SK-N-SH (cell line): ENCODE measurements at regions not wholly inside any gene's neighbourhood (a gene's known extent, or its start where the extent isn't known, plus 50 kb on each side); places are given as distances from the start of the nearest gene placed in this dataset.

Experiments
- CTCF ChIA-PET: fragments of 300-600, 350-600 bp; formaldehyde crosslinking; extraction: SDS; loops from one replicate; lab custom pipeline; 2021; lab: Yijun Ruan, JAX
- POLR2A ChIA-PET: fragments of 350-600 bp; sonication (Branson Sonifier 250); formaldehyde crosslinking; extraction: SDS; loops from one replicate; lab custom pipeline; 2020; ENCODE audit warnings: antibody characterized with exemption, inconsistent platforms; lab: Yijun Ruan, JAX
- DNase-seq: peaks from one replicate; pipeline ENCODE4 v3.0.0; 2012
- H2AFZ ChIP-seq: fragments of 200-600 bp; sonication (generic); 2 replicates; pipeline ENCODE4 v1.8.1; 2016; ENCODE audit warnings: antibody characterized with exemption, mild to moderate bottlenecking, low read depth
- H3F3A ChIP-seq: fragments of 200-600 bp; sonication (generic); replicated peaks from 2 replicates; pipeline ENCODE3; 2016; ENCODE audit warnings: antibody characterized with exemption, mild to moderate bottlenecking; ENCODE audit not compliant: insufficient read depth
- H3K27ac ChIP-seq, 2 experiments: fragments of 200-500 bp in 1 of 2; fragments of 200-600 bp in 1 of 2; sonication (Bioruptor generic) in 1 of 2; sonication (generic), shearing (Covaris generic) in 1 of 2; 2 replicates each; pipeline versions ENCODE4 v1.5.1 to v1.6.1; 2014 to 2016; ENCODE audit warnings: low read depth in 2 of 2, inconsistent platforms in 1 of 2, low read length in 1 of 2, mild to moderate bottlenecking in 1 of 2, mixed read lengths in 1 of 2
- H3K27me3 ChIP-seq: fragments of 200-600 bp; sonication (generic), shearing (Covaris generic); 2 replicates; pipeline ENCODE4 v1.6.1; 2016; ENCODE audit warnings: mixed run types; ENCODE audit not compliant: insufficient read depth
- H3K36me3 ChIP-seq, 2 experiments: fragments of 200-500 bp in 1 of 2; fragments of 200-600 bp in 1 of 2; sonication (Bioruptor generic) in 1 of 2; sonication (generic) in 1 of 2; replicated peaks in 1 of 2; 2 replicates each; pipeline versions ENCODE3 to v1.5.1; 2014 to 2016; ENCODE audit warnings: low read length in 1 of 2, mild to moderate bottlenecking in 1 of 2; ENCODE audit not compliant: insufficient read depth in 2 of 2, control insufficient read depth in 1 of 2
- H3K4me1 ChIP-seq, 2 experiments: fragments of 200-500 bp in 1 of 2; fragments of 200-600 bp in 1 of 2; sonication (Bioruptor generic) in 1 of 2; sonication (generic), shearing (Covaris generic) in 1 of 2; 2 replicates each; pipeline versions ENCODE4 v1.5.1 to v1.6.1; 2014 to 2016; ENCODE audit warnings: low read depth in 1 of 2, low read length in 1 of 2, mixed run types in 1 of 2; ENCODE audit not compliant: insufficient read depth in 2 of 2, control insufficient read depth in 1 of 2
- H3K4me2 ChIP-seq: fragments of 200-600 bp; sonication (generic), shearing (Covaris generic); 2 replicates; pipeline ENCODE4 v1.6.1; 2017; ENCODE audit warnings: mixed run types
- H3K4me3 ChIP-seq, 2 experiments: fragments of 200-500 bp in 1 of 2; fragments of 200-600 bp in 1 of 2; sonication (Bioruptor generic) in 1 of 2; sonication (generic), shearing (Covaris generic) in 1 of 2; 2 replicates each; pipeline versions ENCODE4 v1.5.1 to v1.8.1; 2014 to 2016; ENCODE audit warnings: low read depth in 2 of 2, inconsistent platforms in 1 of 2, low read length in 1 of 2, mild to moderate bottlenecking in 1 of 2, mixed read lengths in 1 of 2, moderate library complexity in 1 of 2
- H3K79me2 ChIP-seq: fragments of 200-600 bp; sonication (generic); 2 replicates; pipeline ENCODE4 v1.8.1; 2017; ENCODE audit warnings: mild to moderate bottlenecking; ENCODE audit not compliant: insufficient read depth
- H3K9ac ChIP-seq: fragments of 200-600 bp; sonication (generic); 2 replicates; pipeline ENCODE4 v1.6.1; 2017; ENCODE audit warnings: mixed run types
- H3K9me2 ChIP-seq: fragments of 200-600 bp; sonication (generic); 2 replicates; pipeline ENCODE4 v1.6.1; 2017; ENCODE audit warnings: mixed run types
- H3K9me3 ChIP-seq: fragments of 200-600 bp; sonication (generic); 2 replicates; pipeline ENCODE4 v1.6.1; 2017; ENCODE audit warnings: mixed run types, mild to moderate bottlenecking, moderate library complexity
- H4K20me1 ChIP-seq: fragments of 200-600 bp; sonication (generic); 2 replicates; pipeline ENCODE4 v1.6.1; 2017; ENCODE audit warnings: mild to moderate bottlenecking, mixed run types; ENCODE audit not compliant: insufficient read depth
- CHD2 ChIP-seq: fragments of 150-350 bp; IDR thresholded peaks from 2 replicates; pipeline ENCODE4 v1.6.1; 2018; ENCODE audit warnings: low read length; ENCODE audit not compliant: partially characterized antibody
- ELF1 ChIP-seq: IDR thresholded peaks from 2 replicates; pipeline ENCODE4 v1.4.0; 2012
- EP300 ChIP-seq, 2 experiments: IDR thresholded peaks; 2 replicates each; pipeline versions ENCODE4 v1.4.0 to v1.6.1; 2012; ENCODE audit warnings: borderline replicate concordance in 1 of 2, low read depth in 1 of 2, low read length in 1 of 2
- FOXJ3 ChIP-seq: sonication (generic); formaldehyde crosslinking; IDR thresholded peaks from 2 replicates; pipeline ENCODE4 v1.5.1; 2020; ENCODE audit warnings: mild to moderate bottlenecking, missing genetic modification reagents
- FOXM1 ChIP-seq: IDR thresholded peaks from 2 replicates; pipeline ENCODE4 v1.4.0; 2012; ENCODE audit warnings: low read depth, mild to moderate bottlenecking
- GABPA ChIP-seq: IDR thresholded peaks from 2 replicates; pipeline ENCODE4 v1.4.0; 2012; ENCODE audit warnings: low read depth, mild to moderate bottlenecking
- JUND ChIP-seq: IDR thresholded peaks from 2 replicates; pipeline ENCODE4 v1.4.0; 2012
- MAX ChIP-seq: IDR thresholded peaks from 2 replicates; pipeline ENCODE4 v1.4.0; 2012; ENCODE audit warnings: low read depth
- MEF2A ChIP-seq: IDR thresholded peaks from 2 replicates; pipeline ENCODE4 v1.4.0; 2012; ENCODE audit warnings: low read depth, borderline replicate concordance
- NFIC ChIP-seq: IDR thresholded peaks from 2 replicates; pipeline ENCODE4 v1.4.0; 2012; ENCODE audit warnings: borderline replicate concordance
- POLR2AphosphoS5 ChIP-seq: IDR thresholded peaks from 2 replicates; pipeline ENCODE4 v1.6.1; 2012; ENCODE audit warnings: low read depth, low read length
- RAD21 ChIP-seq: IDR thresholded peaks from 2 replicates; pipeline ENCODE4 v1.6.1; 2012; ENCODE audit warnings: mild to moderate bottlenecking, low read length
- RFX5 ChIP-seq: IDR thresholded peaks from 2 replicates; pipeline ENCODE4 v1.6.1; 2012; ENCODE audit warnings: mild to moderate bottlenecking, improper control_type of control experiment, low read length
- SIN3A ChIP-seq: IDR thresholded peaks from 2 replicates; pipeline ENCODE4 v1.6.1; 2012; ENCODE audit warnings: low read depth, mild to moderate bottlenecking, low read length, moderate library complexity, borderline replicate concordance
- TCF12 ChIP-seq: IDR thresholded peaks from 2 replicates; pipeline ENCODE4 v1.4.0; 2012
- TEAD4 ChIP-seq: IDR thresholded peaks from 2 replicates; pipeline ENCODE4 v1.4.0; 2012; ENCODE audit warnings: mild to moderate bottlenecking, borderline replicate concordance; ENCODE audit not compliant: insufficient read depth
- USF1 ChIP-seq: IDR thresholded peaks from 2 replicates; pipeline ENCODE4 v1.4.0; 2012; ENCODE audit warnings: low read depth, borderline replicate concordance
- USF2 ChIP-seq: fragments of 150-350 bp; IDR thresholded peaks from 2 replicates; pipeline ENCODE4 v1.6.1; 2017; ENCODE audit warnings: antibody characterized with exemption, low read length, low read depth, borderline replicate concordance
- ZBTB33 ChIP-seq: IDR thresholded peaks from 2 replicates; pipeline ENCODE4 v1.4.0; 2012; ENCODE audit warnings: low read depth, borderline replicate concordance
- WGBS: methylation state at CpG from one replicate; pipeline ENCODE4 v1.1.6; 2017; ENCODE audit warnings: low lambda C conversion rate; 5-methylcytosine and 5-hydroxymethylcytosine counted together

GRCh38 chr16:65624666-65625065, 502.8 kb upstream of the CDH11 start (continued):
- no peak for TF ChIP-seq CHD2
- no peak for TF ChIP-seq USF2

GRCh38 chr16:65624229-65624628, 502.4 kb upstream of the CDH11 start:
- no peaks in the 10 kb centered on the region for H3F3A ChIP-seq
- H3K27me3 ChIP-seq, result no peaks in the 10 kb centered on the region
- no peaks in the 10 kb centered on the region for H3K36me3 ChIP-seq
- no peak overlapping the region for H3K9ac ChIP-seq
- no peak overlapping the region for H3K27ac ChIP-seq
- no peak overlapping the region for H3K4me3 ChIP-seq
- no peak overlapping the region for H3K4me2 ChIP-seq
- TF ChIP-seq POLR2AphosphoS5, result no peak
- TF ChIP-seq MAX, result no peak
- no peak for TF ChIP-seq TCF12
- no peak for TF ChIP-seq JUND
- no peak for TF ChIP-seq FOXJ3 (CRISPR knock-in tag)
- TF ChIP-seq GABPA, result no peak
- TF ChIP-seq SIN3A, result no peak
- no peak for TF ChIP-seq TEAD4
- no peak for TF ChIP-seq MEF2A
- TF ChIP-seq NFIC, result no peak
- TF ChIP-seq RAD21, result no peak
- TF ChIP-seq USF1, result no peak
- TF ChIP-seq ZBTB33, result no peak
- TF ChIP-seq FOXM1, result no peak
- TF ChIP-seq ELF1, result no peak
- TF ChIP-seq EP300 (IDR thresholded peaks at IDR 0.05; ENCODE audit: borderline replicate concordance in 1 of 2, low read depth in 1 of 2, low read length in 1 of 2), result no peak
- TF ChIP-seq RFX5, result no peak
- TF ChIP-seq, all 33 proteins: peak for 0
- peaks cover 0 to 2% of the 10 kb centered on the region in 2 experiments; a peak in 3 of 4 replicates for H3K4me1 ChIP-seq
- no peak overlapping the region for H2AFZ ChIP-seq
- DNase-seq, result no peak
- no peaks in the 10 kb centered on the region for H3K9me3 ChIP-seq
- ChIA-PET CTCF (interaction anchor here (0.6 to 1.1 kb wide), 2 partner anchors 25 to 1812 kb away, joined by 3 read pairs; no protein-coding TSS in a partner anchor), POLR2A (no interaction called here)
- H3K79me2 ChIP-seq, result no peaks in the 10 kb centered on the region
- no peaks in the 10 kb centered on the region for H4K20me1 ChIP-seq
- H3K9me2 ChIP-seq, result no peaks in the 10 kb centered on the region
- 66% methylated on average over 2 of the region's 2 CpGs for WGBS
